IMR-90 (cell line): ENCODE measurements at regions not wholly inside any gene's neighbourhood (a gene's known extent, or its start where the extent isn't known, plus 50 kb on each side); places are given as distances from the start of the nearest gene placed in this dataset.

ENCODE experiments used
- ATAC-seq: fragments of 200-7000 bp; cut with Tn5 transposase; 2 replicates; pipeline ENCODE4 v1.9.1; 2020; ENCODE audit warnings: low read depth, mild to moderate bottlenecking, moderate library complexity
- BruUV-seq: library from RNA; stranded (reverse); fragments of 400-500 nt; replicated peaks from 2 replicates; lab custom pipeline; 2021; lab: Mats Ljungman, UMichigan
- CTCF ChIA-PET: fragments of 300-600 bp; formaldehyde crosslinking; extraction: SDS; loops from one replicate; lab custom pipeline; 2021; ENCODE audit warnings: antibody characterized with exemption; lab: Yijun Ruan, JAX
- POLR2A ChIA-PET: fragments of 300-600 bp; sonication (Branson Sonifier 250); formaldehyde crosslinking; loops from one replicate; lab custom pipeline; 2022; ENCODE audit warnings: antibody characterized with exemption; ENCODE audit not compliant: unreplicated experiment; lab: Charles Lee
- DNase-seq: peaks from one replicate; pipeline ENCODE4 v3.0.0; 2013
- H2AFZ ChIP-seq: replicated peaks from 2 replicates; pipeline ENCODE3; 2013; ENCODE audit warnings: low read length, mild to moderate bottlenecking; ENCODE audit not compliant: poor library complexity
- H2AK5ac ChIP-seq: 2 replicates; pipeline ENCODE4 v1.6.1; 2013; ENCODE audit warnings: low read depth, low read length, inconsistent platforms
- H2AK9ac ChIP-seq: replicated peaks from 2 replicates; pipeline ENCODE3; 2013; ENCODE audit warnings: mild to moderate bottlenecking, low read depth, low read length, moderate library complexity; ENCODE audit not compliant: poor library complexity
- H2BK120ac ChIP-seq: 2 replicates; pipeline ENCODE4 v1.6.1; 2013; ENCODE audit warnings: low read depth, low read length, inconsistent platforms
- H2BK15ac ChIP-seq: 3 replicates; pipeline ENCODE4 v1.6.1; 2013; ENCODE audit warnings: low read depth, low read length, inconsistent platforms
- H2BK20ac ChIP-seq: 2 replicates; pipeline ENCODE4 v1.6.1; 2013; ENCODE audit warnings: low read depth, mild to moderate bottlenecking, inconsistent platforms, low read length, moderate library complexity
- H2BK5ac ChIP-seq: 2 replicates; pipeline ENCODE4 v1.6.1; 2013; ENCODE audit warnings: mild to moderate bottlenecking, low read depth, low read length, inconsistent platforms; ENCODE audit not compliant: poor library complexity, severe bottlenecking
- H3K14ac ChIP-seq: replicated peaks from 2 replicates; pipeline ENCODE4 v1.6.1; 2013; ENCODE audit warnings: low read depth, low read length, inconsistent platforms
- H3K18ac ChIP-seq: 2 replicates; pipeline ENCODE4 v1.6.1; 2013; ENCODE audit warnings: low read depth, low read length, control low read depth
- H3K23ac ChIP-seq: 2 replicates; pipeline ENCODE4 v1.6.1; 2013; ENCODE audit warnings: low read depth, low read length, inconsistent platforms
- H3K27ac ChIP-seq: 2 replicates; pipeline ENCODE4 v1.5.1; 2013; ENCODE audit warnings: mild to moderate bottlenecking, control low read depth, low read length; ENCODE audit not compliant: insufficient read depth
- H3K27me3 ChIP-seq: 2 replicates; pipeline ENCODE4 v1.6.1; 2013; ENCODE audit warnings: low read length; ENCODE audit not compliant: control insufficient read depth, insufficient read depth
- H3K36me3 ChIP-seq: 2 replicates; pipeline ENCODE4 v1.6.1; 2013; ENCODE audit warnings: low read length, mixed read lengths; ENCODE audit not compliant: control insufficient read depth, insufficient read depth
- H3K4ac ChIP-seq: 2 replicates; pipeline ENCODE4 v1.6.1; 2013; ENCODE audit warnings: low read depth, low read length, inconsistent platforms
- H3K4me1 ChIP-seq: 2 replicates; pipeline ENCODE4 v1.6.1; 2013; ENCODE audit warnings: low read length, mixed read lengths; ENCODE audit not compliant: control insufficient read depth, insufficient read depth
- H3K4me2 ChIP-seq: 2 replicates; pipeline ENCODE4 v1.6.1; 2013; ENCODE audit warnings: low read depth, mild to moderate bottlenecking, control low read depth, low read length, moderate library complexity
- H3K4me3 ChIP-seq: 2 replicates; pipeline ENCODE4 v1.5.1; 2013; ENCODE audit warnings: low read depth, mild to moderate bottlenecking, control low read depth, low read length, moderate library complexity; ENCODE audit not compliant: insufficient read depth
- H3K56ac ChIP-seq: 2 replicates; pipeline ENCODE4 v1.6.1; 2013; ENCODE audit warnings: low read length, inconsistent platforms; ENCODE audit not compliant: insufficient read depth; ENCODE audit errors: extremely low read depth
- H3K79me1 ChIP-seq, 2 experiments: 2 replicates each; pipeline ENCODE4 v1.6.1; 2013; ENCODE audit warnings: low read length in 2 of 2, inconsistent platforms in 1 of 2, low read depth in 1 of 2
- H3K9ac ChIP-seq: 2 replicates; pipeline ENCODE4 v1.6.1; 2013; ENCODE audit warnings: low read depth, low read length, control low read depth
- H3K9me1 ChIP-seq: 2 replicates; pipeline ENCODE4 v1.6.1; 2013; ENCODE audit warnings: low read length, inconsistent platforms; ENCODE audit not compliant: insufficient read depth
- H3K9me3 ChIP-seq: 2 replicates; pipeline ENCODE4 v1.6.1; 2013; ENCODE audit warnings: low read length; ENCODE audit not compliant: control insufficient read depth, insufficient read depth
- H4K20me1 ChIP-seq: 2 replicates; pipeline ENCODE4 v1.6.1; 2013; ENCODE audit warnings: low read length, inconsistent platforms; ENCODE audit not compliant: insufficient read depth
- H4K5ac ChIP-seq: 2 replicates; pipeline ENCODE4 v1.6.1; 2013; ENCODE audit warnings: mild to moderate bottlenecking, low read depth, low read length, control low read depth
- H4K8ac ChIP-seq, 2 experiments: 2 replicates each; pipeline ENCODE4 v1.6.1; 2013; ENCODE audit warnings: low read depth in 2 of 2, low read length in 2 of 2, control low read depth in 1 of 2, inconsistent platforms in 1 of 2
- H4K91ac ChIP-seq: 2 replicates; pipeline ENCODE4 v1.6.1; 2013; ENCODE audit warnings: low read depth, low read length, inconsistent platforms; ENCODE audit not compliant: insufficient read depth
- CEBPB ChIP-seq: IDR thresholded peaks from 2 replicates; pipeline ENCODE4 v1.6.1; 2012; ENCODE audit warnings: low read depth, low read length, improper control_type of control experiment
- CHD1 ChIP-seq: IDR thresholded peaks from 2 replicates; pipeline ENCODE4 v1.6.1; 2012; ENCODE audit warnings: low read depth, low read length, improper control_type of control experiment
- ELK1 ChIP-seq: fragments of 150-350 bp; IDR thresholded peaks from 2 replicates; pipeline ENCODE4 v1.6.1; 2016; ENCODE audit warnings: low read depth, mild to moderate bottlenecking, low read length, moderate library complexity, borderline replicate concordance
- FOS ChIP-seq: fragments of 150-350 bp; IDR thresholded peaks from 2 replicates; pipeline ENCODE4 v1.6.1; 2016; ENCODE audit warnings: low read depth, low read length
- MAZ ChIP-seq: IDR thresholded peaks from 2 replicates; pipeline ENCODE4 v1.6.1; 2012; ENCODE audit warnings: low read depth, mild to moderate bottlenecking, low read length, improper control_type of control experiment, moderate library complexity, borderline replicate concordance
- MXI1 ChIP-seq: IDR thresholded peaks from 2 replicates; pipeline ENCODE4 v1.6.1; 2012; ENCODE audit warnings: low read depth, mild to moderate bottlenecking, low read length, moderate library complexity, borderline replicate concordance
- NFE2L2 ChIP-seq: fragments of 150-350 bp; IDR thresholded peaks from 2 replicates; pipeline ENCODE4 v1.6.1; 2016; ENCODE audit warnings: low read depth, mild to moderate bottlenecking, low read length
- POLR2A ChIP-seq: IDR thresholded peaks from 2 replicates; pipeline ENCODE4 v1.6.1; 2012; ENCODE audit warnings: mild to moderate bottlenecking, low read depth, low read length
- RAD21 ChIP-seq: IDR thresholded peaks from 2 replicates; pipeline ENCODE4 v1.6.1; 2012; ENCODE audit warnings: low read length, improper control_type of control experiment
- RCOR1 ChIP-seq: IDR thresholded peaks from 2 replicates; pipeline ENCODE4 v1.6.1; 2012; ENCODE audit warnings: mild to moderate bottlenecking, low read length, improper control_type of control experiment; ENCODE audit not compliant: insufficient replicate concordance
- USF2 ChIP-seq: fragments of 150-350 bp; IDR thresholded peaks from 2 replicates; pipeline ENCODE4 v1.6.1; 2017; ENCODE audit warnings: mild to moderate bottlenecking, antibody characterized with exemption, low read length, low read depth
- WGBS, 2 experiments: methylation state at CpG; one replicate each; pipeline versions ENCODE4 v1.1.5 to v1.1.7; 2013; ENCODE audit warnings: missing lambda C conversion rate in 2 of 2; ENCODE audit not compliant: insufficient read length in 1 of 2; ENCODE audit errors: extremely low coverage in 2 of 2; 5-methylcytosine and 5-hydroxymethylcytosine counted together
- dilution Hi-C: fragments of 300-500 bp; cut with HindIII; formaldehyde crosslinking; loops from one replicate; pipeline ENCODE4 v1.14.3; 2018; ENCODE audit warnings: low sequenced_read_pairs; ENCODE audit not compliant: unreplicated experiment
- in situ Hi-C: fragments of 300-500 bp; cut with MboI; formaldehyde crosslinking; loops from 3 replicates; pipeline ENCODE4 v1.14.3; 2019; ENCODE audit warnings: low sequenced_read_pairs, inconsistent platforms, mixed read lengths
- intact Hi-C: fragments of 100-400 bp; cut with micrococcal nuclease; formaldehyde crosslinking; loops from 2 replicates; pipeline ENCODE4 v1.10.0; 2022

GRCh38 chr5:17069995-17070511 lies 134.0 kb upstream of the MYO10 start:
- H3K27me3 ChIP-seq = no peaks in the 10 kb centered on the region
- H4K20me1 ChIP-seq = no peaks in the 10 kb centered on the region
- H3K36me3 ChIP-seq = no peaks in the 10 kb centered on the region
- no peak overlapping the region for H3K4me2 ChIP-seq
- H3K79me1 ChIP-seq = no peaks in the 10 kb centered on the region
- no peaks in the 10 kb centered on the region for H3K9me3 ChIP-seq
- no peak overlapping the region for H3K14ac ChIP-seq
- DNase-seq = no peak
- H2BK15ac ChIP-seq = no peak overlapping the region
- H2BK5ac ChIP-seq = no peak overlapping the region
- CTCF ChIA-PET = interaction anchor here (0.5 kb wide), 1 partner anchor 223 kb away, joined by 3 read pairs; no protein-coding TSS in a partner anchor
- H4K5ac ChIP-seq = no peak overlapping the region
- no peak for TF ChIP-seq RCOR1
- no peak for TF ChIP-seq NFE2L2
- TF ChIP-seq RAD21 = no peak
- TF ChIP-seq USF2 = no peak
- no peak for TF ChIP-seq POLR2A
- TF ChIP-seq MXI1 = no peak
- no peak for TF ChIP-seq MAZ
- TF ChIP-seq ELK1 = no peak
- TF ChIP-seq FOS = no peak
- TF ChIP-seq CEBPB = no peak
- TF ChIP-seq CHD1 = no peak
- no peak overlapping the region for H2AK9ac ChIP-seq
- H3K23ac ChIP-seq = no peak overlapping the region; the same call in 1 of the 2 replicates
- H2AK5ac ChIP-seq = no peak overlapping the region
- in situ Hi-C loops = no loop called here
- H4K91ac ChIP-seq = no peak overlapping the region
- no peak overlapping the region for H4K8ac ChIP-seq
- H2AFZ ChIP-seq = peak overlapping the region; percentile 46
- H3K4ac ChIP-seq = 0 out of 2 replicates have a peak overlapping the region, but pooled peaks have one; percentile 27
- H3K56ac ChIP-seq = no peak overlapping the region
- no peak overlapping the region for H3K18ac ChIP-seq
- no peak overlapping the region for H2BK20ac ChIP-seq
- no TSS peak for BruUV-seq
- no peak overlapping the region for H3K4me3 ChIP-seq
- H3K9me1 ChIP-seq = no peaks in the 10 kb centered on the region
- intact Hi-C loops = no loop called here
- POLR2A ChIA-PET = no interaction called here
- no peak overlapping the region for H3K9ac ChIP-seq
- no peak for ATAC-seq
- no peaks in the 10 kb centered on the region for H3K4me1 ChIP-seq
- H2BK120ac ChIP-seq = no peak overlapping the region
- no CpG with 5 or more reads among the region's 13 CpGs for WGBS, 2 experiments
- dilution Hi-C loops = no loop called here
- H3K27ac ChIP-seq = no peak overlapping the region
